Epithelial cell of esophagus (primary cell): ENCODE measurements at regions not wholly inside any gene's neighbourhood (a gene's known extent, or its start where the extent isn't known, plus 50 kb on each side); places are given as distances from the start of the nearest gene placed in this dataset.

Experiments used
- DNase-seq: peaks from one replicate; pipeline ENCODE4 v3.0.0; 2010; ENCODE audit warnings: low read depth
- H3K4me3 ChIP-seq: 2 replicates; pipeline ENCODE4 v1.5.1; 2011; ENCODE audit warnings: mild to moderate bottlenecking, low read length, control low read depth
- CTCF ChIP-seq: IDR thresholded peaks from 2 replicates; pipeline ENCODE4 v1.5.1; 2011; ENCODE audit warnings: low read depth, mild to moderate bottlenecking, low read length, control low read depth, inconsistent platforms; ENCODE audit not compliant: insufficient read depth; ENCODE audit errors: missing control alignments

GRCh38 chr12:67818459-67818903 lies 169.9 kb downstream of the DYRK2 start:
- DNase-seq, result no peak
- no peak for TF ChIP-seq CTCF
- H3K4me3 ChIP-seq, result no peak overlapping the region

- DNase-seq, result no peak
- no peak for TF ChIP-seq CTCF
- H3K4me3 ChIP-seq, result no peak overlapping the region
Observed at GRCh38 chr12:67819902-67820301, 169.3 kb upstream of the IFNG-AS1 start.

DNA sequence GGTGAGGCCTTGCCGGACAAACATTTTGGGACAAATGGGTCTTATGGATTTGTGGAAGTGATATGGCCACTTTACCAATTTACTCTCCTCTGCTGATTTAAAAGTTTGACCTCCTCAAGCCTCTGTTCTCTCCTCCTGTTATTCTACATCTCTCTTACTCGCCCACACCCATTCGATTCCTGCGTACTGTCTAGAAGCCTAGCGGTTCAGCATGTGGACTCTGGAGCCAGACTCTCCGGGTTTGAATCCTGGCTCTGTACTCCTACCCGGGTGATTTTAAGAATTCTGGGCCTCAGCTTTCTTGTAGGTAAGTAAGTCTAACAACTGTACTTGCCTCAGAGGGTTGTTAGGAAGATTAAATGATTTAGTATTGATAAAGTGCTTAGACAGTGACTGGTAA lies 168.6 kb upstream of the IFNG-AS1 start:
- no peak overlapping the region for H3K4me3 ChIP-seq
- no peak for DNase-seq
- no peak for TF ChIP-seq CTCF

GRCh38 chr12:67822826-67823225 lies 166.4 kb upstream of the IFNG-AS1 start:
- no peak overlapping the region for H3K4me3 ChIP-seq
- no peak for TF ChIP-seq CTCF
- DNase-seq, result no peak

DNA sequence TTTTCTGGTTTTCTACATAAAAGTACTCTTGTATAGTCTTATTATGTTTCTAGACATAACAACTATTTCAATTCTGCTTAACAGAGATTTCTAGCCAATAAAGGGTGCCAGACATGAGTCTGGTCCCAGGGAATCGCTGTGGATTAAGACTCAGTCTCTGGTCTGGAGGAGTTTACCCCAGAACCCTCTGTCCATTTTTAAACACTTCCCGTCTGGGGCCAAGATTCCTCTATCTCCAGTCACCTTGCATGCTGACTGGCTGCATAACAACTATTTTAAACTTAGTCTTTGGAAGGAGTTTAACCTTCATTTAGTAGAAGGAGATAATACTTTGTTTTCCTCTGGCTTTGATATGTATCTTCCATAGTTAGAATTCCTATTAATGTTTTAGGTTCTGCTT lies 163.1 kb upstream of the IFNG-AS1 start:
- TF ChIP-seq CTCF, result no peak
- H3K4me3 ChIP-seq, result no peak overlapping the region
- DNase-seq, result no peak

DNA sequence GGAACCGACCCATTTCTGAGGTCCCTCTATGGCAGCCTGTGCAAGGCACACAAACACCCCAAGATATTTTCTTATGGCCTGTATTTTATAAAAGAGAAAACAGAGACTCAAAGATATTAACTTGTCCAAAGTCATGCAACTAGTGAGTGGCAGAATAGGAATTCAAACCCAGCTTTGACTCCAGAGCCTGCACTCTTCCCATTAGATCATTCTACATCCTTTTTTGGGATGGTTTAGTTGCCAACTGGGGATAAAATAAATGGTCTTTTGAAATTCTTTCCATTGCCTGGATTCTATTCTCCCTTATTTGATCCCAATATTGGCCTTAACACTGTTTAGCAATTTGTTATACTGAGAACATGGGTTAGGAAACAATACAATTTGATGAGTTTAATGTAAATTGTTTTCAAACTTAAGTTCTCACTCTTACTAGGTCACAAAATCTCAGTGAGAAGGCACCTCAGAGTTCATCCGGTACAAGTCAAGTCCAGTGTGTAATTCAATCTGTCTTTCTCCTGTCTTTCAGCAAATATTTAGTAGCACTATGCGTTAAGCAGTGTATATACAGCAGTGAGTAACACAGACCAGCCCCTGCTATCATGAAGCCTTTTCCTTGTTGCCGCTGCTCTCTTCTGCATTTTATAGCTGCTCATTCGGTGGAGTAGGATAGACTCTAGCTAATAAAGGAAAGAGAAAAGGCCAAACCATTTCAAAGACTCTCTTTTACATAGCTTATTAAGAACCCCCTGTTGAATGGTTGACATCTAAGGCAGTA lies 162.1 kb upstream of the IFNG-AS1 start:
- peak; percentile 49 for DNase-seq
- no peak for TF ChIP-seq CTCF
- no peak overlapping the region for H3K4me3 ChIP-seq
